Peyer's patch (tissue), 4 donors: ENCODE measurements at regions not wholly inside any gene's neighbourhood (a gene's known extent, or its start where the extent isn't known, plus 50 kb on each side); places are given as distances from the start of the nearest gene placed in this dataset.

Experiments used
- DNase-seq, 3 donors: peaks; one replicate each; pipeline ENCODE4 v3.0.0-alpha.2; 2017 to 2019
- H3K27ac ChIP-seq, 4 donors: fragments of 200-600 bp; sonication (generic); one replicate each; pipeline ENCODE4 v1.5.1; 2016 to 2019
- H3K27me3 ChIP-seq, 2 donors: fragments of 200-600 bp; sonication (generic); one replicate each; pipeline ENCODE4 v1.5.1; 2019
- H3K36me3 ChIP-seq, 3 donors: fragments of 200-600 bp; sonication (generic); one replicate each; pipeline ENCODE4 v1.5.1; 2016 to 2019
- H3K4me1 ChIP-seq, 4 donors: fragments of 200-600 bp; sonication (generic); one replicate each; pipeline ENCODE4 v1.5.1; 2016 to 2019
- H3K4me3 ChIP-seq, 4 donors: fragments of 200-600 bp; sonication (generic); 1 replicate in 3 of 4; 2 replicates in 1 of 4; pipeline ENCODE4 v1.5.1; 2016 to 2019; ENCODE audit warnings: mild to moderate bottlenecking in 1 of 4
- H3K9me3 ChIP-seq, 4 donors: fragments of 200-600 bp; sonication (generic); one replicate each; pipeline ENCODE4 v1.5.1; 2016 to 2019; ENCODE audit warnings: mild to moderate bottlenecking in 1 of 4
- CTCF ChIP-seq, 6 experiments: fragments of 450-650 bp in 4 of 6; fragments of 200-600 bp in 2 of 6; sonication (generic) in 1 of 6; IDR thresholded peaks; one replicate each; pipeline ENCODE4 v1.5.1; 2017 to 2019; ENCODE audit warnings: antibody characterized with exemption in 6 of 6, mild to moderate bottlenecking in 3 of 6, moderate library complexity in 1 of 6
- POLR2A ChIP-seq, 2 donors: fragments of 450-650 bp; IDR thresholded peaks; one replicate each; pipeline ENCODE4 v1.5.1; 2017; ENCODE audit warnings: antibody characterized with exemption in 2 of 2, mild to moderate bottlenecking in 2 of 2, moderate library complexity in 2 of 2

GRCh38 chr2:225998116-225998515, 598.6 kb downstream of the NYAP2 start:
- no peaks in the 10 kb centered on the region for H3K27me3 ChIP-seq
- H3K27ac ChIP-seq, result no peak overlapping the region
- no peaks in the 10 kb centered on the region for H3K4me1 ChIP-seq
- H3K9me3 ChIP-seq, result no peaks in the 10 kb centered on the region
- H3K36me3 ChIP-seq, result no peaks in the 10 kb centered on the region
- no peak overlapping the region for H3K4me3 ChIP-seq
- no peak for DNase-seq
- TF ChIP-seq POLR2A (IDR thresholded peaks at IDR 0.05) (no peak), CTCF (IDR thresholded peaks at IDR 0.05) (no peak)

GRCh38 chr2:225996462-225996828, 596.9 kb downstream of the NYAP2 start:
- H3K4me3 ChIP-seq, result no peak overlapping the region
- TF ChIP-seq CTCF (IDR thresholded peaks at IDR 0.05) (no peak), POLR2A (IDR thresholded peaks at IDR 0.05) (no peak)
- no peak overlapping the region for H3K27ac ChIP-seq
- H3K36me3 ChIP-seq, result no peaks in the 10 kb centered on the region
- H3K9me3 ChIP-seq, result no peaks in the 10 kb centered on the region
- H3K4me1 ChIP-seq, result no peaks in the 10 kb centered on the region
- no peak for DNase-seq
- no peaks in the 10 kb centered on the region for H3K27me3 ChIP-seq

- no peaks in the 10 kb centered on the region for H3K27me3 ChIP-seq
- DNase-seq, result no peak
- no peaks in the 10 kb centered on the region for H3K4me1 ChIP-seq
- H3K9me3 ChIP-seq, result no peaks in the 10 kb centered on the region
- H3K27ac ChIP-seq, result no peak overlapping the region
- H3K36me3 ChIP-seq, result no peaks in the 10 kb centered on the region
- no peak overlapping the region for H3K4me3 ChIP-seq
- no peak for TF ChIP-seq CTCF (IDR thresholded peaks at IDR 0.05)
- TF ChIP-seq POLR2A (IDR thresholded peaks at IDR 0.05), result no peak
Measured at GRCh38 chr2:225995796-225996461, 596.4 kb downstream of the NYAP2 start.

GRCh38 chr2:225994748-225995405, 595.4 kb downstream of the NYAP2 start:
- Histone ChIP-seq H3K4me1 (no peaks in the 10 kb centered on the region), H3K4me3 (no peak overlapping the region), H3K9me3 (no peaks in the 10 kb centered on the region), H3K36me3 (no peaks in the 10 kb centered on the region), H3K27me3 (no peaks in the 10 kb centered on the region), H3K27ac (no peak overlapping the region)
- DNase-seq, result no peak
- TF ChIP-seq CTCF (IDR thresholded peaks at IDR 0.05) (no peak), POLR2A (IDR thresholded peaks at IDR 0.05) (no peak)

GRCh38 chr2:225993430-225993829, 593.9 kb downstream of the NYAP2 start:
- Histone ChIP-seq H3K36me3 (no peaks in the 10 kb centered on the region), H3K4me1 (no peaks in the 10 kb centered on the region), H3K27ac (no peak overlapping the region), H3K27me3 (no peaks in the 10 kb centered on the region), H3K9me3 (no peaks in the 10 kb centered on the region), H3K4me3 (no peak overlapping the region)
- DNase-seq, result no peak
- TF ChIP-seq CTCF (IDR thresholded peaks at IDR 0.05) (no peak), POLR2A (IDR thresholded peaks at IDR 0.05) (no peak)
